ENCODE measurements at regions not wholly inside any gene's neighbourhood (a gene's known extent, or its start where the extent isn't known, plus 50 kb on each side); places are given as distances from the start of the nearest gene placed in this dataset.

- TF ChIP-seq USF2 (IDR thresholded peaks at IDR 0.05; ENCODE audit: borderline replicate concordance, low read depth, low read length), result no peak
- TF ChIP-seq CTCF (IDR thresholded peaks at IDR 0.05), result no peak
- no peak for TF ChIP-seq FOXM1 (IDR thresholded peaks at IDR 0.05; ENCODE audit: low read depth)
- TF ChIP-seq POLR2AphosphoS5 (IDR thresholded peaks at IDR 0.05; ENCODE audit: low read depth, low read length), result no peak
- no peak for TF ChIP-seq USF1 (IDR thresholded peaks at IDR 0.05; ENCODE audit: borderline replicate concordance, low read depth)
Measured at GRCh38 chr3:13715961-13716360, 163.9 kb downstream of the WNT7A start (continued).

- H3K4me1 ChIP-seq (ENCODE audit: control insufficient read depth in 1 of 2, insufficient read depth in 2 of 2, low read depth in 1 of 2, low read length in 1 of 2), result no peaks in the 10 kb centered on the region; a peak in 1 of 4 replicates
- H3K79me2 ChIP-seq (ENCODE audit: insufficient read depth), result no peaks in the 10 kb centered on the region
- TF ChIP-seq RXRA (IDR thresholded peaks at IDR 0.05; ENCODE audit: borderline replicate concordance, low read depth) (no peak), MEF2A (IDR thresholded peaks at IDR 0.05; ENCODE audit: borderline replicate concordance, low read depth) (no peak), USF1 (IDR thresholded peaks at IDR 0.05; ENCODE audit: borderline replicate concordance, low read depth) (no peak), REST (IDR thresholded peaks at IDR 0.05; ENCODE audit: low read depth, low read length) (no peak), TEAD4 (IDR thresholded peaks at IDR 0.05; ENCODE audit: borderline replicate concordance, insufficient read depth) (no peak)
- H3K27ac ChIP-seq (ENCODE audit: low read depth in 2 of 2, low read length in 1 of 2), result no peak overlapping the region
- H3F3A ChIP-seq (replicated peaks; ENCODE audit: insufficient read depth), result no peaks in the 10 kb centered on the region
- H3K27me3 ChIP-seq (ENCODE audit: insufficient read depth), result no peaks in the 10 kb centered on the region
- ChIA-PET CTCF (no interaction called here), POLR2A (no interaction called here)
- no peak overlapping the region for H3K4me2 ChIP-seq
- H2AFZ ChIP-seq (ENCODE audit: low read depth), result no peak overlapping the region
- peak; percentile 1 for DNase-seq
- no peaks in the 10 kb centered on the region for H4K20me1 ChIP-seq (ENCODE audit: insufficient read depth)
- no peaks in the 10 kb centered on the region for H3K9me2 ChIP-seq
- H3K36me3 ChIP-seq (replicated peaks in 1 of 2; ENCODE audit: control insufficient read depth in 1 of 2, insufficient read depth in 2 of 2, low read length in 1 of 2), result no peaks in the 10 kb centered on the region
- no peak overlapping the region for H3K4me3 ChIP-seq (ENCODE audit: low read depth in 2 of 2, low read length in 1 of 2)
- H3K9ac ChIP-seq, result no peak overlapping the region
- no peaks in the 10 kb centered on the region for H3K9me3 ChIP-seq
- WGBS (ENCODE audit: low lambda C conversion rate), result 19% methylated on average over 4 of the region's 4 CpGs
Measured at GRCh38 chr3:13715167-13715954, 164.5 kb downstream of the WNT7A start.
